HFFc6 (cell line): ENCODE measurements at regions not wholly inside any gene's neighbourhood (a gene's known extent, or its start where the extent isn't known, plus 50 kb on each side); places are given as distances from the start of the nearest gene placed in this dataset.

ENCODE experiments used
- DNase-seq: peaks from one replicate; pipeline ENCODE4 v3.0.0-alpha.2; 2018
- H3K27ac Mint-ChIP-seq: 2 replicates; pipeline ENCODE4 v1.8.0; 2020; ENCODE audit warnings: mild to moderate bottlenecking, mixed read lengths
- H3K27me3 Mint-ChIP-seq: 2 replicates; pipeline ENCODE4 v1.8.0; 2021; ENCODE audit warnings: mild to moderate bottlenecking, moderate library complexity, mixed read lengths; ENCODE audit not compliant: insufficient read depth
- H3K36me3 Mint-ChIP-seq: 2 replicates; pipeline ENCODE4 v1.8.0; 2021; ENCODE audit warnings: low read depth, mixed read lengths
- H3K4me1 Mint-ChIP-seq: 2 replicates; pipeline ENCODE4 v1.8.0; 2020; ENCODE audit warnings: low read depth, mixed read lengths
- H3K4me3 Mint-ChIP-seq: 2 replicates; pipeline ENCODE4 v1.8.0; 2020; ENCODE audit warnings: mild to moderate bottlenecking, moderate library complexity, mixed read lengths
- H3K9me3 Mint-ChIP-seq: 2 replicates; pipeline ENCODE4 v1.8.0; 2020; ENCODE audit warnings: mild to moderate bottlenecking, mixed read lengths
- TF ChIP-seq, protein P1 (sequence below): fragments of 200-600 bp; sonication (generic); IDR thresholded peaks from 2 replicates; pipeline ENCODE4 v1.5.0; 2021; ENCODE audit warnings: antibody characterized with exemption, mild to moderate bottlenecking

DNA sequence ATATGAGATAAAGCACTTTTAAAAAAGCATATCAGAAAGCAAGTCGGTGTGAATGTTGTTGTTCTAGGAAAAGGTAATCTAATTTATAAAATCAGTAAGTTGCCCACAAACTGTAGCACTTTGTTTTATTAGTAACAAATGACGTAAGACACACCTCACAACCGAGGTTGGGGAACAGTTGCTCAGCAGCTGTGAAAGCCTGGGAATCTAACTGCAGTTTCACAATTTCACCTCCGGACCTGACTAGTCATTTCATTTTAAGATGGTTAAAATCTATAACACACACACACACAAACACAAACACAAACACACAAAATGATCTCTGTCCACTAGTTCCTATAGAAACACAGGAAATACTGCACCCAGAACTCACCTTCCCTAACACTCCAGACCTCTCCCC lies 406.7 kb upstream of the NR2F2 start:
- TF ChIP-seq, protein P1, sequence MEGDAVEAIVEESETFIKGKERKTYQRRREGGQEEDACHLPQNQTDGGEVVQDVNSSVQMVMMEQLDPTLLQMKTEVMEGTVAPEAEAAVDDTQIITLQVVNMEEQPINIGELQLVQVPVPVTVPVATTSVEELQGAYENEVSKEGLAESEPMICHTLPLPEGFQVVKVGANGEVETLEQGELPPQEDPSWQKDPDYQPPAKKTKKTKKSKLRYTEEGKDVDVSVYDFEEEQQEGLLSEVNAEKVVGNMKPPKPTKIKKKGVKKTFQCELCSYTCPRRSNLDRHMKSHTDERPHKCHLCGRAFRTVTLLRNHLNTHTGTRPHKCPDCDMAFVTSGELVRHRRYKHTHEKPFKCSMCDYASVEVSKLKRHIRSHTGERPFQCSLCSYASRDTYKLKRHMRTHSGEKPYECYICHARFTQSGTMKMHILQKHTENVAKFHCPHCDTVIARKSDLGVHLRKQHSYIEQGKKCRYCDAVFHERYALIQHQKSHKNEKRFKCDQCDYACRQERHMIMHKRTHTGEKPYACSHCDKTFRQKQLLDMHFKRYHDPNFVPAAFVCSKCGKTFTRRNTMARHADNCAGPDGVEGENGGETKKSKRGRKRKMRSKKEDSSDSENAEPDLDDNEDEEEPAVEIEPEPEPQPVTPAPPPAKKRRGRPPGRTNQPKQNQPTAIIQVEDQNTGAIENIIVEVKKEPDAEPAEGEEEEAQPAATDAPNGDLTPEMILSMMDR, result no peak
- H3K27ac Mint-ChIP-seq, result no peak overlapping the region
- DNase-seq, result no peak
- H3K36me3 Mint-ChIP-seq, result no peaks in the 10 kb centered on the region
- no peaks in the 10 kb centered on the region for H3K9me3 Mint-ChIP-seq
- no peak overlapping the region for H3K4me3 Mint-ChIP-seq
- no peaks in the 10 kb centered on the region for H3K4me1 Mint-ChIP-seq
- peaks cover 6% of the 10 kb centered on the region; the same call in 1 of the 2 replicates for H3K27me3 Mint-ChIP-seq

DNA sequence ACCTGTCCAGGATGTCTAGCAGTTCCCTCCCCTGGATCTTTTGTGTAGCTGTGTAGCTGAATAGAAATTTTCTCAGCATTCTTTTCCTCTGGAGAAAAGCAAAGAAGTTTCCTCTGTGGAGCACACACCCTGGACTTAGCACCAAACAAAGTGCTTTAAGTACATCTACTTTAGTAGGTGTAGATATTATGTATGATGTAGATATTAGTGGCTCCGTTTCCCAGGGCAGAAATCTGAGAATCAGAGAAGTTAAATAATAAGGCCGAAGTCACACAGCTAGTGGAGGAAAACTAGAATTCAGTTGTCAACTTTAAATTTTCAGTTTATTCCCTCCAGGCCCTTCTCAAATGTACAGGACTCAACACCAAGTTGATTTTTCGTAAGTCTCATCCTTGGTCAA lies 401.7 kb upstream of the NR2F2 start:
- H3K27ac Mint-ChIP-seq, result no peak overlapping the region
- no peak overlapping the region for H3K4me3 Mint-ChIP-seq
- H3K36me3 Mint-ChIP-seq, result no peaks in the 10 kb centered on the region
- peaks cover 17% of the 10 kb centered on the region for H3K4me1 Mint-ChIP-seq
- H3K9me3 Mint-ChIP-seq, result no peaks in the 10 kb centered on the region
- TF ChIP-seq, protein P1, result no peak
- no peak for DNase-seq
- H3K27me3 Mint-ChIP-seq, result peaks cover 3% of the 10 kb centered on the region; the same call in 1 of the 2 replicates

DNA sequence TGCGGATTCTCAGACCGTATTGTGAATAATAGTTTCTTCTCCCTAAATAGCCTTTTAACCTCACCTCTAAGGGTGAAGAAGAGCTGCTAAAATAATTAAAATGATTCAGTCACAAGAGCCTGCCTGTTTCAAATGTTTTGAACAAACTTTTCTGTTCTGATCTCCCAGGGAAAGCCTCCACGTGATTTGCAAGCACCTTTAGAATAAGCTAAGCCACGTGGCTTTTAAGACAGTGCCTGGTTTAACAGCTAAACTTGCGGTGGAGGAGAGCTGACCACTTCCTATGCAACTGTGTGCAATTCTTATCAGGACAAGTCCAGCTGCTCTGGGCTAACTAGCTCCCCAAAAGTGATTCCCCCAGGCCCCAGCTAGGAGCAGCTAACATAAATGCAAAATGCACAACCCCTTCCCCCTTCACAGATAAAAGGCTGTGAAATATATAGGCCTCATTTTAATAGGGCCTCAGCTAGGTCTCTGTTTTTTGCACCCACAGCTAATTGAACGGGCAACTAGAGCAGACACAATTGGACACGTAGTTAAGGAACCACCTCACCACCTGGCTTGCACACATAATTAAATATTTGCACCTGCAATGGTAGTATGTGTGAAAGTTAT lies 401.2 kb upstream of the NR2F2 start:
- H3K36me3 Mint-ChIP-seq, result no peaks in the 10 kb centered on the region
- H3K4me3 Mint-ChIP-seq, result no peak overlapping the region
- no peak overlapping the region for H3K27ac Mint-ChIP-seq
- peaks cover 17% of the 10 kb centered on the region for H3K4me1 Mint-ChIP-seq
- peaks cover 2% of the 10 kb centered on the region; the same call in 1 of the 2 replicates for H3K27me3 Mint-ChIP-seq
- TF ChIP-seq, protein P1, result no peak
- DNase-seq, result no peak
- no peaks in the 10 kb centered on the region for H3K9me3 Mint-ChIP-seq

DNA sequence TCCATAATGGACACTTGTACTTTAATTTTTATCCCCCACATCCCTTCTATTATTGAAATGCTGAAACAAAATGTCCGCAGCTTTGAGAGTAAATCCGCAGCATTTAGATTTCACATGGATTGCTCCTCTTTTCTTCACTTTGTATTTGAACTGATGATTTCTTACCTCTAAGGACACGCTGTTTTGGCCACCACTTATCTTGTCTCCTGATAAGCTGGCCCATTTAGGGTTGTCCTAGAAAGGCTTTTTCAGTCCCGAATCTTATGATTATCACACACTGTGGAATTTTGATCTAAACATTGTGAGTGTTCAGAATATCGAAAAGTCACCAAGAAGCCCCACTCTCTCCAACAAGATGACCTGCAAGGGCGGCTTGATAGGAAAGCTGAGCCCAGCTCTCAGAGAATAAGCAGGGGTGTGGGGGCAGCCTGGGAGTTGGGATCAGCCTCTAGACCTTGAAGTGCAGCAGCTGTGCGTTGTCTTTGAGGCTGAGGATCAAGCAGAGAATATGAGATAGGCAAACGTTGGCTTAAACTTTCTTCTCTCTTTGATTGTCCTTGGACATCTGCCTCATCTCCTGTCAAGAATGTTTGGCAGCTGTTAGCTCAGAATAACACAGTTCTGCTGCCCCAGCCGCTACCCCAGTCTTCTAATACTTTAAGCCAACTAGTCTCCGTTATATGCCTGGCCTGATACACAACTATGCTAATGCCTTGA lies 399.7 kb upstream of the NR2F2 start:
- Mint-ChIP-seq H3K36me3 (no peaks in the 10 kb centered on the region), H3K27me3 (no peaks in the 10 kb centered on the region; the same call in 1 of the 2 replicates), H3K27ac (no peak overlapping the region), H3K4me3 (no peak overlapping the region), H3K4me1 (peaks cover 17% of the 10 kb centered on the region), H3K9me3 (no peaks in the 10 kb centered on the region)
- TF ChIP-seq, protein P1, result no peak
- no peak for DNase-seq

DNA sequence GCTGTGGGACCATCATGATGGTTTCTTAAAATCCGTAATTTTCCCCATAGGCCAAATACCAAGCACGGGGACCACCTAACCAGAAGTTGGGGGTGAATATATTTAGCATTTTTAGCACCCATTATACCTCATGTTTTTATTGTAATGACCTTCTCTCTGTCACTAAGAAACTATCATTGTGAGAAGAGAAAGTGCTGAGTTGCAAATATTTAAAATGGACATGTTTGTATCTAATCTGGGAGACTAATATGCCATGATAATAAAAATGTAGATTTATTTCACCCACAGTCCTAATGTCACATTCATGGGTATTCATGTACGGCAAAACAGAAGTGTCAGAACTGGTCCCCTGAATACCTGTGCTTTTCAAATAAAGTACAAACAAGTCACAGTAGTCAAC lies 398.9 kb upstream of the NR2F2 start:
- Mint-ChIP-seq H3K4me1 (peaks cover 17% of the 10 kb centered on the region), H3K27ac (no peak overlapping the region)
- TF ChIP-seq, protein P1, result no peak

More for the DNA sequence above, 398.9 kb upstream of the NR2F2 start:
- Mint-ChIP-seq H3K4me3 (no peak overlapping the region), H3K27me3 (no peaks in the 10 kb centered on the region; the same call in 1 of the 2 replicates), H3K36me3 (no peaks in the 10 kb centered on the region), H3K9me3 (no peaks in the 10 kb centered on the region)
- DNase-seq, result no peak
